ENCODE measurements at regions not wholly inside any gene's neighbourhood (a gene's known extent, or its start where the extent isn't known, plus 50 kb on each side); places are given as distances from the start of the nearest gene placed in this dataset.

GRCh38 chr6:87772597-87773530 is 70.8 kb upstream of the AKIRIN2 start:
- TF ChIP-seq EZH2 (IDR thresholded peaks at IDR 0.05): no peak
- no peak for TF ChIP-seq POLR2AphosphoS5 (IDR thresholded peaks at IDR 0.05; ENCODE audit: borderline replicate concordance, low read depth, low read length)
- TF ChIP-seq FOXP2 (optimal IDR thresholded peaks at IDR 0.05; ENCODE audit: control extremely low read depth, extremely low read length, insufficient read depth): no peak

All from SK-N-MC (cell line).